OCI-LY7 (cell line): ENCODE measurements at regions not wholly inside any gene's neighbourhood (a gene's known extent, or its start where the extent isn't known, plus 50 kb on each side); places are given as distances from the start of the nearest gene placed in this dataset.

Experiments
- BruUV-seq: library from RNA; stranded (reverse); fragments of 400-500 nt; replicated peaks from 2 replicates; lab custom pipeline; 2021; lab: Mats Ljungman, UMichigan
- CTCF ChIA-PET: fragments of 300-600 bp; sonication (Branson Sonifier 250); formaldehyde crosslinking; loops from one replicate; lab custom pipeline; 2022; ENCODE audit warnings: antibody characterized with exemption; ENCODE audit not compliant: unreplicated experiment; lab: Charles Lee
- POLR2A ChIA-PET: fragments of 300-600 bp; sonication (Branson Sonifier 250); formaldehyde crosslinking; loops from one replicate; lab custom pipeline; 2022; ENCODE audit warnings: antibody characterized with exemption; lab: Charles Lee
- DNase-seq: peaks from one replicate; pipeline ENCODE4 v3.0.0-alpha.2; 2015; ENCODE audit warnings: low spot score
- H2AFZ ChIP-seq: fragments of 200-600 bp; sonication (generic), shearing (Covaris generic); 2 replicates; pipeline ENCODE4 v1.6.1; 2014; ENCODE audit warnings: mild to moderate bottlenecking, antibody characterized with exemption, low read length, moderate library complexity
- H3K27ac ChIP-seq: fragments of 200-600 bp; sonication (generic); 2 replicates; pipeline ENCODE4 v1.5.1; 2014; ENCODE audit warnings: mixed run types, low read depth, mild to moderate bottlenecking, moderate library complexity, low read length, inconsistent platforms; ENCODE audit not compliant: poor library complexity, severe bottlenecking
- H3K36me3 ChIP-seq: fragments of 200-600 bp; sonication (generic); 2 replicates; pipeline ENCODE4 v1.6.1; 2014; ENCODE audit warnings: mild to moderate bottlenecking, antibody characterized with exemption, low read length, moderate library complexity, mixed read lengths; ENCODE audit not compliant: insufficient read depth
- H3K4me1 ChIP-seq: fragments of 200-600 bp; sonication (generic); 2 replicates; pipeline ENCODE4 v1.5.1; 2014; ENCODE audit warnings: mild to moderate bottlenecking, low read length; ENCODE audit not compliant: insufficient read depth, poor library complexity, severe bottlenecking
- H3K4me2 ChIP-seq: fragments of 200-600 bp; sonication (generic); 2 replicates; pipeline ENCODE4 v1.6.1; 2014; ENCODE audit warnings: mild to moderate bottlenecking, low read length
- H3K4me3 ChIP-seq: fragments of 200-600 bp; sonication (generic); 2 replicates; pipeline ENCODE4 v1.5.1; 2014; ENCODE audit warnings: mild to moderate bottlenecking, low read depth, low read length; ENCODE audit not compliant: poor library complexity, severe bottlenecking
- H3K79me2 ChIP-seq: fragments of 200-600 bp; sonication (generic); 2 replicates; pipeline ENCODE4 v1.6.1; 2016; ENCODE audit warnings: low read depth, mild to moderate bottlenecking, low read length, moderate library complexity, mixed read lengths; ENCODE audit not compliant: insufficient read depth
- H3K9me2 ChIP-seq: fragments of 200-600 bp; sonication (generic); 2 replicates; pipeline ENCODE4 v1.6.1; 2016; ENCODE audit warnings: mild to moderate bottlenecking, low read length, mixed read lengths; ENCODE audit not compliant: insufficient read depth
- H3K9me3 ChIP-seq: fragments of 200-600 bp; sonication (generic); 2 replicates; pipeline ENCODE4 v1.6.1; 2014; ENCODE audit warnings: mild to moderate bottlenecking, mixed run types, low read length, mixed read lengths
- H4K20me1 ChIP-seq: fragments of 200-600 bp; sonication (generic); 2 replicates; pipeline ENCODE4 v1.6.1; 2014; ENCODE audit warnings: mild to moderate bottlenecking, antibody characterized with exemption, low read length, moderate library complexity, mixed read lengths; ENCODE audit not compliant: insufficient read depth
- EZH2phosphoT487 ChIP-seq: fragments of 200-600 bp; sonication (generic); IDR thresholded peaks from 2 replicates; pipeline ENCODE4 v1.6.1; 2018; ENCODE audit warnings: low read depth, borderline replicate concordance, mild to moderate bottlenecking, mixed run types, antibody characterized with exemption, low read length, moderate library complexity, mixed read lengths
- intact Hi-C: fragments of 100-400 bp; cut with micrococcal nuclease; formaldehyde crosslinking; loops from one replicate; pipeline ENCODE4 v1.10.0; 2022; ENCODE audit not compliant: unreplicated experiment
- TF ChIP-seq, protein P1 (sequence below): fragments of 200-600 bp; sonication (generic); conservative IDR thresholded peaks from 2 replicates; pipeline ENCODE4 v1.5.1; 2014; ENCODE audit warnings: mild to moderate bottlenecking, antibody characterized with exemption, low read length, moderate library complexity, mixed read lengths

DNA sequence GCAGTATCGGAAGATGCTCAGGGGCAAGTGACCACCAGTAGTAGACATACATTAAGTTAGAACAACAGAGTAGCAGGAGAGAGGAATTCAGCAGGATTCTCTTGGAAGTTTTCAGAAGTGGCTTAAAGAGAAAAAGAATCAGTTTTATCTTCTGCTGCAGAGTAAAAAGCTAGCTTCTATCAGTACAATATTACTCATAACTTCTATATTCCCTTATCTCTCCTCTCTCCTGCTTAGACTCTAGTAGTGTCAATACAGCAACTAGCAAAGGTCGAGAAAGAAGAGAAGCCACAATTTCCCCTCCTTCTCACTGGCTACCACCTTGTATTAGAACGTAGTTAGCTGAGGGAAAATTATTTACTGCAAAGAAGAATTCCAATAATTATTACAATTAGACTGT lies 539.7 kb downstream of the DIPK2A start:
- no peaks in the 10 kb centered on the region for H3K36me3 ChIP-seq
- ChIA-PET CTCF (no interaction called here), POLR2A (interaction anchor here (1.3 kb wide), 1 partner anchor 11 kb away, joined by 3 read pairs; no protein-coding TSS in a partner anchor)
- H3K4me1 ChIP-seq: no peaks in the 10 kb centered on the region
- H3K4me3 ChIP-seq: no peak overlapping the region
- no peaks in the 10 kb centered on the region for H4K20me1 ChIP-seq
- H3K27ac ChIP-seq: no peak overlapping the region
- TF ChIP-seq EZH2phosphoT487: no peak
- TF ChIP-seq, protein P1, sequence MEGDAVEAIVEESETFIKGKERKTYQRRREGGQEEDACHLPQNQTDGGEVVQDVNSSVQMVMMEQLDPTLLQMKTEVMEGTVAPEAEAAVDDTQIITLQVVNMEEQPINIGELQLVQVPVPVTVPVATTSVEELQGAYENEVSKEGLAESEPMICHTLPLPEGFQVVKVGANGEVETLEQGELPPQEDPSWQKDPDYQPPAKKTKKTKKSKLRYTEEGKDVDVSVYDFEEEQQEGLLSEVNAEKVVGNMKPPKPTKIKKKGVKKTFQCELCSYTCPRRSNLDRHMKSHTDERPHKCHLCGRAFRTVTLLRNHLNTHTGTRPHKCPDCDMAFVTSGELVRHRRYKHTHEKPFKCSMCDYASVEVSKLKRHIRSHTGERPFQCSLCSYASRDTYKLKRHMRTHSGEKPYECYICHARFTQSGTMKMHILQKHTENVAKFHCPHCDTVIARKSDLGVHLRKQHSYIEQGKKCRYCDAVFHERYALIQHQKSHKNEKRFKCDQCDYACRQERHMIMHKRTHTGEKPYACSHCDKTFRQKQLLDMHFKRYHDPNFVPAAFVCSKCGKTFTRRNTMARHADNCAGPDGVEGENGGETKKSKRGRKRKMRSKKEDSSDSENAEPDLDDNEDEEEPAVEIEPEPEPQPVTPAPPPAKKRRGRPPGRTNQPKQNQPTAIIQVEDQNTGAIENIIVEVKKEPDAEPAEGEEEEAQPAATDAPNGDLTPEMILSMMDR: no peak
- BruUV-seq: no TSS peak
- H3K9me2 ChIP-seq: no peaks in the 10 kb centered on the region
- intact Hi-C loops: no loop called here
- no peak for DNase-seq
- H3K79me2 ChIP-seq: no peaks in the 10 kb centered on the region
- 0 out of 2 replicates have a peak overlapping the region, but pooled peaks have one; percentile 32 for H2AFZ ChIP-seq
- H3K9me3 ChIP-seq: no peaks in the 10 kb centered on the region
- H3K4me2 ChIP-seq: no peak overlapping the region

DNA sequence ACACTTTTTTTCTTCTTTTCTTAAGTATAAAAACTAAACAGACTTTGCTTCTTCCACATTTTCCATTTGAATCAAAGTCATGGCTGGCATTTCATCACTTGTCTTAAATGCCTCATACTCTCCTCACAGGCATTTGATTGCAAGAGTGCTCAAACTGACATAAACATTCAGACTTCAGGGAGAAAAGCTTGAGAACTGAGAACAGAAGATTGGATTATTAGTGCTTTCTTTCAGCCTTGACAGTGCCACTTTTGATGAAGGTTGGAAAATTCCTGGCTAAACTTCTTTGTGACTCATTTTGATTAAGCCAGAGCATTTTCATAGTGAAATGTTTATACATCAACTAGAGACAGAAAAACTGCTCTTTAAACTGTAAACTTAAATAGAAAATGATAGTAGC lies 544.4 kb downstream of the DIPK2A start:
- no peak for DNase-seq
- no TSS peak for BruUV-seq
- intact Hi-C loops: no loop called here
- Histone ChIP-seq H2AFZ (no peak overlapping the region), H3K9me3 (no peaks in the 10 kb centered on the region), H3K4me2 (no peak overlapping the region), H3K36me3 (no peaks in the 10 kb centered on the region), H3K27ac (no peak overlapping the region), H3K79me2 (no peaks in the 10 kb centered on the region), H4K20me1 (no peaks in the 10 kb centered on the region), H3K9me2 (no peaks in the 10 kb centered on the region), H3K4me1 (no peaks in the 10 kb centered on the region), H3K4me3 (no peak overlapping the region)
- TF ChIP-seq, protein P1: no peak
- no peak for TF ChIP-seq EZH2phosphoT487
- CTCF ChIA-PET: no interaction called here
- POLR2A ChIA-PET: interaction anchor here (0.6 kb wide), 1 partner anchor 622 kb away, joined by 3 read pairs; no protein-coding TSS in a partner anchor

DNA sequence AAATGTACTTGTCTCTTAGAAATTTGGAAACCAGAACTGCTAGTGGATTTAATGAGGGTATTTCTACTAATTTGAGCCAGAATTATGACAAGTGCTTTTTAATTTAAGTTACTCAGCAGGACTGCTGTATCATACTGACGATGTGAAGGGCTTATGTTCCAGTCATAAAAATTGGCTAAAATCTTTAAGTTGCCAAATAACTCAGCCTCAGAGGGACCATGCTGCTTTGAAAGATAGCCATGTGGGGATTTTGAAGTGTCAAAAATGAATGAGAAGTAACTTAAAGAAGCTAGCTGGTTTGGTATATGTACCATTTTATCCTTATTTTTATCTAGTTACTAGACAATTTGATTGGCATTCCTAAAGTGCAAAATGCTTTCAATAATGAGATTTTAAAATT lies 545.0 kb downstream of the DIPK2A start:
- H3K4me1 ChIP-seq: no peaks in the 10 kb centered on the region
- no peak overlapping the region for H3K4me2 ChIP-seq
- POLR2A ChIA-PET: interaction anchor here (0.6 kb wide), 1 partner anchor 623 kb away, joined by 3 read pairs; no protein-coding TSS in a partner anchor
- no peak overlapping the region for H2AFZ ChIP-seq
- BruUV-seq: no TSS peak
- TF ChIP-seq EZH2phosphoT487: no peak
- TF ChIP-seq, protein P1: no peak
- no peaks in the 10 kb centered on the region for H3K9me3 ChIP-seq
- no peaks in the 10 kb centered on the region for H3K9me2 ChIP-seq
- no peak for DNase-seq
- CTCF ChIA-PET: no interaction called here
- no peak overlapping the region for H3K4me3 ChIP-seq
- no peaks in the 10 kb centered on the region for H3K36me3 ChIP-seq
- no peak overlapping the region for H3K27ac ChIP-seq
- intact Hi-C loops: no loop called here
- H3K79me2 ChIP-seq: no peaks in the 10 kb centered on the region
- H4K20me1 ChIP-seq: no peaks in the 10 kb centered on the region
